CD4-positive, alpha-beta T cell treated with Interleukin-4 for 1 hour (primary cell): ENCODE measurements at regions not wholly inside any gene's neighbourhood (a gene's known extent, or its start where the extent isn't known, plus 50 kb on each side); places are given as distances from the start of the nearest gene placed in this dataset.
A peak's percentile ranks its signal among the peaks of the same experiment; 100 is the strongest.

ENCODE experiments used
- DNase-seq, 2 donors: peaks; one replicate each; pipeline ENCODE4 v3.0.0-alpha.2; 2020 to 2022

GRCh38 chr16:86041807-86042206 is 142.8 kb downstream of the IRF8 start:
- no peak for DNase-seq

- DNase-seq: no peak
These were observed 143.4 kb downstream of the IRF8 start for GRCh38 chr16:86042393-86042792.

- DNase-seq: no peak
These were observed 144.2 kb downstream of the IRF8 start for GRCh38 chr16:86042996-86043725.

DNA sequence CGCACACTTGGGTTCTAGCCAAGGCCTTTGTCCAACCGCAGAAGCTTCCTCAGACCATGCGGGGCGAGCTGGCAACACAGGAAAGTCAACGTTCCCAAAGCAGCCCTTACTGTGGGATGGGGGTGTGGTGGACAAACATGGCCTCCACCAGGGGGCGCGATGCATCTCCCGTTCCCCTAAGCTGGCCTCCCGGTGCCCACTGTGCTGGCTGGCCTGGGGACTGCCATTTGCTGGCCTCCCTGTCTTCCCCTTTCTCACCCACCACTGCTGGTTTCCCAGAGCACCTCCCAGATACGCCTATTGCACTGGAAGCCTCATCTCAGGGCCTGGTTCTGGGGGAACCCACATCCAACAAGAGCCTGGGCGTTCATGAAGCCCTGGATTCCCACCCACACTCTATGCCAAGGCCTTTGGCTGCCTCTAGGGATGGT is 145.3 kb downstream of the IRF8 start:
- DNase-seq: peak; percentile 5 to 22

DNA sequence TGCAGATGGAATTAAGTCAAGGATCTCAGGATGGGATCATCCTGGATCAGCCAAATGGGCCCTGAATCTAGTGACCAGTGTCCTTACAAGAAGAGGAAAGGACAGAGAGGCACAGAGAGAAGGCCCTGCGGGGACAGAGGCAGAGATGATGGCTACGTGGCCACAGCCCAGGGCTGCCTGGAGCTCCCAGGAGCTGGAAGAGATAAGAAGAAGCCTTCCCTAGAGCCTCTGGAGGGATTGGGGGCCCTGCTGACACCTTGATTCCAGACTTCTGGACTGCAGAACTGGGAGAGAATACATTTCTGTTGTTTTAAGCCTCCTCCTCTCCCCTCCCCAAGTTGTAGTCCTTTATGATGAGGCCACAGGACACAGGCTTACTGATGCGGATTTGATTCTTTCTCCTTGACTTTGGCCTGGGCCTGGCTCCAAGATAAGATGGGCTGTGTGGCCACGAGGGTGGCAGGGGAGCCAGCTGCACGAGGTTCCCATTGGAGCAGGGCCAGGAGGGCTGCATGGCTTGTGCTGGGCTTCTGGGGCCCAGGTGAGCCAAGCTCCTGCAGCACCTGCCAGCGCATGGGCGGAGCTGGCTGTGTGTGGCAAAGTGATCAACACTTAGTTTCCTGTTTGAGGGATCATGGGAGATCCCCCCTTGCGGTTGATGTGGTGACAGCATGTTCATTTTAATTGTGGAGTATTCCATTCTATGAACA is 146.1 kb downstream of the IRF8 start:
- peak; percentile 39 to 53 for DNase-seq

DNA sequence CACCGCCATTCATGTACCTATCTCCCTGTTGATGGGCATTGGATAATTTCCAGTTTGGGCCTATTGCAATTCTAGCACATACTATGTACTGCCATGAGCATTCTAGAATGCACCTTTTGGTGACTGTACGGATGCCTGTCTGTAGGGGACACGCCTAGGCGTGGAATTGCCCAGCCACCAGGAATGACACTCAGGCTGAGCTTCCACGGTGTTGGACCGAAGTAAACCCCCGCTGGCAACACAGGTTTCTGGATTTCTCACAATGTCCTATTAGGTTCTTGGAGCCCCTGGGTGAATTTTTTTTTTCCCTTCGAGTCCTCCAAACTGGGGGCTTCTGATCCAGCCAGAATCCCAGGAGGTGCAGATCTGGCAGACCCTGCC is 146.6 kb downstream of the IRF8 start:
- no peak for DNase-seq

DNA sequence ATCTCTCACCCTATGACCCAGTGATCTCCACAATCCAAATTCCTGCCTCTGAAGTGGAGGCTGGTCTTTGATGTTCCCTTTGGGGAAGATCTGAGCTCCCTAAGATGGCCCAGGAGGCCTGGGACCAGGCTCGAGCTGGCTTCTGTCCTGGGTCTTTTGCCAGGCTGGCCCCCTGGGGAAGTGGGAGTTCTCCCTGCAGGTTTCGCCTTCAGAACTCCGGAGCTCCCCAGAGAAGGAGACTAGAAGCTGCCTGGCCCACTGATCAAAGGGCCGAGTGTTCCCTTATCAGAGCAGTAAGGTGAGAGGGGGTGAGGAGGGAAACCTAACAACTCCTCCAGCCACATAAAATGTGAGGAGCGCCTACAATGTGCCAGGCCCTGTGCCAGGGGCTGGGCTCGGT is 147.1 kb downstream of the IRF8 start:
- no peak for DNase-seq

- DNase-seq: no peak
These were observed 147.8 kb downstream of the IRF8 start for GRCh38 chr16:86046667-86047270.

GRCh38 chr16:86048221-86048620 is 149.3 kb downstream of the IRF8 start:
- DNase-seq: no peak

DNA sequence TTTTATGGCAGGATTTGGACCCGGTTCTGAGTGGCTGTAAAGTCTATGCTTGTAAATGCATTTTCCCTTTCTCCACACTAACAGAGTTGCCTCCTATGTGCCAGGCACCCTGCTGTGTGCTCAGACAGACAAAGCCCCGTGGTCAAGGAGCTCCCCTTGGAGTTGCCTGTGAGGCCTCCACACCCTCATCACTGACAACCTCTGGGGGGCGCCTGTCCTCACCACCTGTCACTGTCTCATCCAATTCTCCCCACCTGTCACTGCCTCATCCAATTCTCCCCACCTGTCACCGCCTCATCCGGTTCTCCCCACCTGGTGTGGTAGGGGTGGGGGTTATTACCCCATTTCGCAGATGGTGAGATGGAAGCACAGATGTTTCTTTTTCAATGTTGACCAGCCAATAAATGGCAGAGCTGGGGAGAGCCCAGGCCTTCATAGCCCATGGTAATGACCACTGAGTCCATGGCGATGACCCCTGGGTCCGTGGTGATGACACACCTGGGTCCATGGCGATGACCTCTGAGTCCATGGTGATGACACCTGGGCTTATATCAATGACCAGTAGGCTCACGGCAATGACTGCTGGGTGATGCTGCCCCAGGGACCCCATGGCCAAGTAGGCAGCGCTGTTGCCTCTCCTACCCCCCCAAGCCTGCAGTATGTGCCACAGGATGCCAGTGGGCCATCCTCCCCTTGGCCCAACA is 150.1 kb downstream of the IRF8 start:
- DNase-seq: no peak

GRCh38 chr16:86049641-86050040 is 150.7 kb downstream of the IRF8 start:
- no peak for DNase-seq

DNA sequence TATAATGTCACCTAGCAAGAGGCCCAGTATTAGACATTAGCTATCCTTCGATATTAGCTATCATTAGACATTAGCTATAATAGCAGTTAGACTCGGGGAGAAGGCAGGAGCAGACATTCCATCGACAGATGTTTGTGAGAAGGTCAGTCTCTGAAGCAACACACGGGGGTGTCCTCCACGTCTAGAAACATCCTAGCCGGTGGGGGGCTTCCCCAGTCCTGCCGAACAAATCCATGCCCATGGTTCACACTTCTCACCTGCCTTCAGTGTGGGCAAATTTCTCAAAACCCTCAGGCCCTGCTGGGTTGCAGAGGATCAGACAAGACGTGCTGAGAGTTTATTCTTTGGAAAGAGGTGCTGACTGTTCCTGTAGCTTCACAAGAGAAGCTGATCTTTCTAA is 151.1 kb downstream of the IRF8 start:
- DNase-seq: no peak

- DNase-seq: no peak
These were observed 151.8 kb downstream of the IRF8 start for GRCh38 chr16:86050591-86051367.

GRCh38 chr16:86051368-86052114 is 152.6 kb downstream of the IRF8 start:
- no peak for DNase-seq

DNA sequence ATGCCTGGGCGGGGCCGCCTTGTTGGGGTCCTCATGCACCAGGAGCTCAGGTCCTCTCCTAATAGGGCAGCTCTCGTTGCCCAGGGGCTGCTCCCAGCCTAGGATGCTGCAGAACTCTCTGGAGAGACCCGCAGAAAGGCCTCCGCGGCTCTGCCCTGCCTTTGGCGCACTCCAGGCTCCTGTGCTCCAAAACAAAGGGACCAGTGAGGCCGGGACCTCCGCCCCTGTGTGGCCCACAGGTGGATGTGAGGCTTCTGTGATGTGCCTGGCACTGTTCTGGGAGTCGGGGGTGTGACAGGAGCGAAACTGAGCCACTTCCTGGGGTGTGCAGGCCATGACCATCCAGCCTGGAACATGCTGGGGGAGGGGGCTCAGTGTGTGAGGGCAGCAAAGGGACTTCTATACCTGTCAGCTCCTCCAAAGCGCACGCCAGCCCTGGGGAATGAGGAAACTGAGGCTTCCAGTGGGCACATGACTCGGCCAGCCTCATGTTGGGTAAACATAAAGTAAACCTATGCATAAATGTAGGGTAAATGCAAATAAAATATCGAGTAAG is 153.2 kb downstream of the IRF8 start:
- DNase-seq: no peak

GRCh38 chr16:86052926-86053325 is 154.0 kb downstream of the IRF8 start:
- DNase-seq: no peak

- no peak for DNase-seq
These were observed 160.6 kb downstream of the IRF8 start for GRCh38 chr16:86059253-86060171.

GRCh38 chr16:86060381-86061317 is 161.7 kb downstream of the IRF8 start:
- no peak for DNase-seq

GRCh38 chr16:86061318-86061695 is 162.3 kb downstream of the IRF8 start:
- DNase-seq: no peak
